Heart left ventricle (tissue), 13 donors: ENCODE measurements at regions not wholly inside any gene's neighbourhood (a gene's known extent, or its start where the extent isn't known, plus 50 kb on each side); places are given as distances from the start of the nearest gene placed in this dataset.

Experiments
- POLR2A ChIP-seq, 2 donors: fragments of 450-650 bp; IDR thresholded peaks; one replicate each; pipeline ENCODE4 v1.6.1; 2017; ENCODE audit warnings: antibody characterized with exemption in 2 of 2, mild to moderate bottlenecking in 2 of 2, moderate library complexity in 2 of 2
- TF ChIP-seq, protein P1 (sequence below), 12 donors: fragments of 200-600 bp; sonication (generic) in 4 of 12; IDR thresholded peaks; one replicate each; pipeline versions ENCODE4 v1.5.0 to v1.8.0; 2018 to 2022; ENCODE audit warnings: antibody characterized with exemption in 12 of 12, mild to moderate bottlenecking in 5 of 12
- donor health status: ischemic (EF 13 %, LVEDD 7.1; RV severe dilation, severe dysfunction).
- donor health status: DM: no; HTN: yes; CAD: no.
- donor health status: DM: no; HTN: no; CAD: no.
- donor health status: ischemic (EF 25% LVEDD 6.9; RV normal size, moderate dysfunction).
- donor health status: ischemic (EF 25% LVEDD 5.7; RV mildly dilated, moderate dysfunction).
- donor health status: ischemic (EF 35%, LVEDD 5.7; RV mildly dilated, moderate dysfunction).
- donor health status: nonischemic (EF 11% LVEDD 7.7; RV severe dilation, severe dysfunction).
- donor health status: DM: yes; HTN: yes; CAD: no.
- donor health status: PGD.
- donor health status: ischemic (EF 29% LVEDD 5.4; RV normal size, mild dysfunction).
- donor health status: nonischemic (EF 23%, LVEDD 6.1; RV moderate dilation, normal function).

DNA sequence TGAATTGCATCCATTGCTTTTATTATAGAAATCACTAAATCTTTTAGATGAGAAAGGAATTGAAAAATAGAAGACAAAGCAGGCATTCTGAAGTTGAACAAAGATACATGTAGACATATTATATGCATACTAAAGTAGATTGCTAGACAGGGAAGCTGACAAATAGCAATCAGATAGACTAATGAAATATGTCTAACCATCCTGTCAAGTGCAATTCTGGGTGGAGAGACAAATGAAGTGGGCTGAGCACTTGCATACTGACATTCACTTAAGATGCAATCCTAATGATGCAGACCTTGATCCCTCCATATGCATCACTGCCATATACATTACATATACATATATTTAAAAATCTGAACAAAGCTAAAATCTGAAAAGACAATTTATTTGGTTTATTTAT, 1130.0 kb upstream of the CDH6 start:
- TF ChIP-seq, protein P1, sequence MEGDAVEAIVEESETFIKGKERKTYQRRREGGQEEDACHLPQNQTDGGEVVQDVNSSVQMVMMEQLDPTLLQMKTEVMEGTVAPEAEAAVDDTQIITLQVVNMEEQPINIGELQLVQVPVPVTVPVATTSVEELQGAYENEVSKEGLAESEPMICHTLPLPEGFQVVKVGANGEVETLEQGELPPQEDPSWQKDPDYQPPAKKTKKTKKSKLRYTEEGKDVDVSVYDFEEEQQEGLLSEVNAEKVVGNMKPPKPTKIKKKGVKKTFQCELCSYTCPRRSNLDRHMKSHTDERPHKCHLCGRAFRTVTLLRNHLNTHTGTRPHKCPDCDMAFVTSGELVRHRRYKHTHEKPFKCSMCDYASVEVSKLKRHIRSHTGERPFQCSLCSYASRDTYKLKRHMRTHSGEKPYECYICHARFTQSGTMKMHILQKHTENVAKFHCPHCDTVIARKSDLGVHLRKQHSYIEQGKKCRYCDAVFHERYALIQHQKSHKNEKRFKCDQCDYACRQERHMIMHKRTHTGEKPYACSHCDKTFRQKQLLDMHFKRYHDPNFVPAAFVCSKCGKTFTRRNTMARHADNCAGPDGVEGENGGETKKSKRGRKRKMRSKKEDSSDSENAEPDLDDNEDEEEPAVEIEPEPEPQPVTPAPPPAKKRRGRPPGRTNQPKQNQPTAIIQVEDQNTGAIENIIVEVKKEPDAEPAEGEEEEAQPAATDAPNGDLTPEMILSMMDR (IDR thresholded peaks at IDR 0.05): no peak
- no peak for TF ChIP-seq POLR2A (IDR thresholded peaks at IDR 0.05)
